Ovary (tissue), 3 donors: ENCODE measurements at regions not wholly inside any gene's neighbourhood (a gene's known extent, or its start where the extent isn't known, plus 50 kb on each side); places are given as distances from the start of the nearest gene placed in this dataset.

Experiments used
- CTCF ChIP-seq, 3 donors: fragments of 450-650 bp in 2 of 3; fragments of 200-600 bp in 1 of 3; IDR thresholded peaks; one replicate each; pipeline versions ENCODE4 v1.5.1 to v1.8.0; 2016 to 2022; ENCODE audit warnings: antibody characterized with exemption in 3 of 3, mild to moderate bottlenecking in 1 of 3
- EP300 ChIP-seq: sonication (generic); formaldehyde crosslinking; IDR thresholded peaks from one replicate; pipeline ENCODE4 v1.6.1; 2017; ENCODE audit warnings: antibody characterized with exemption
- POLR2A ChIP-seq: fragments of 450-650 bp; IDR thresholded peaks from one replicate; pipeline ENCODE4 v1.6.1; 2017; ENCODE audit warnings: antibody characterized with exemption, mild to moderate bottlenecking, moderate library complexity
- donor health status: DM: no; HTN: no; CAD: no.

GRCh38 chr7:132028144-132028920, 471.9 kb upstream of the PODXL start:
- no peak for TF ChIP-seq EP300
- no peak for TF ChIP-seq POLR2A
- TF ChIP-seq CTCF (IDR thresholded peaks at IDR 0.05) = no peak
